HG03039 (cell line): ENCODE measurements at regions not wholly inside any gene's neighbourhood (a gene's known extent, or its start where the extent isn't known, plus 50 kb on each side); places are given as distances from the start of the nearest gene placed in this dataset.

Experiments
- ATAC-seq: cut with Tn5 transposase; IDR thresholded peaks from one replicate; pipeline ENCODE4 v1.9.1; 2021; ENCODE audit warnings: mild to moderate bottlenecking, moderate library complexity; ENCODE audit not compliant: unreplicated experiment

- ATAC-seq, result no peak
These were observed 1319.7 kb upstream of the CRIM1 start for GRCh38 chr2:35035883-35036282.

- no peak for ATAC-seq
These were observed 1321.8 kb upstream of the CRIM1 start for GRCh38 chr2:35033748-35034147.

- ATAC-seq, result no peak
These were observed 1332.0 kb upstream of the CRIM1 start for GRCh38 chr2:35023545-35023944.

- ATAC-seq, result no peak
These were observed 1355.1 kb upstream of the CRIM1 start for GRCh38 chr2:35000453-35000852.

- no peak for ATAC-seq
These were observed 1356.8 kb upstream of the CRIM1 start for GRCh38 chr2:34998741-34999140.

GRCh38 chr2:34997779-34998178 is 1357.8 kb upstream of the CRIM1 start:
- no peak for ATAC-seq

- no peak for ATAC-seq
These were observed 1360.4 kb upstream of the CRIM1 start for GRCh38 chr2:34995196-34995595.

GRCh38 chr2:34991508-34992274 is 1363.9 kb upstream of the CRIM1 start:
- ATAC-seq, result no peak

- no peak for ATAC-seq
These were observed 1370.1 kb upstream of the CRIM1 start for GRCh38 chr2:34985474-34985873.

- no peak for ATAC-seq
These were observed 1374.9 kb upstream of the CRIM1 start for GRCh38 chr2:34980689-34981088.

GRCh38 chr2:34979148-34979547 is 1376.4 kb upstream of the CRIM1 start:
- ATAC-seq, result no peak

- ATAC-seq, result no peak
These were observed 1362.7 kb upstream of the FAM98A start for GRCh38 chr2:34961822-34962221.

GRCh38 chr2:34954758-34955157 is 1355.7 kb upstream of the FAM98A start:
- no peak for ATAC-seq

- ATAC-seq, result no peak
These were observed 1351.7 kb upstream of the FAM98A start for GRCh38 chr2:34950797-34951196.

GRCh38 chr2:34949316-34949715 is 1350.2 kb upstream of the FAM98A start:
- no peak for ATAC-seq

GRCh38 chr2:34936089-34936488 is 1337.0 kb upstream of the FAM98A start:
- ATAC-seq, result no peak

GRCh38 chr2:34912084-34912483 is 1313.0 kb upstream of the FAM98A start:
- ATAC-seq, result peak; percentile 87

GRCh38 chr2:34909992-34910705 is 1311.0 kb upstream of the FAM98A start:
- ATAC-seq, result no peak

GRCh38 chr2:34907812-34908211 is 1308.7 kb upstream of the FAM98A start:
- no peak for ATAC-seq

GRCh38 chr2:34901739-34902138 is 1302.6 kb upstream of the FAM98A start:
- ATAC-seq, result no peak

GRCh38 chr2:34899079-34899478 is 1300.0 kb upstream of the FAM98A start:
- no peak for ATAC-seq

- no peak for ATAC-seq
These were observed 1293.7 kb upstream of the FAM98A start for GRCh38 chr2:34892766-34893165.
